ENCODE measurements at regions not wholly inside any gene's neighbourhood (a gene's known extent, or its start where the extent isn't known, plus 50 kb on each side); places are given as distances from the start of the nearest gene placed in this dataset.

- 32 to 58% (median 46%) methylated on average over 6 to 7 of the region's 7 CpGs for WGBS, 5 donors
- peak in 1 of 2 donors; percentile 10 for DNase-seq
- intact Hi-C loops (cut with DNase I; ENCODE audit: low total_unique reads), result no loop called here
- Histone ChIP-seq H3K4me1 (no peaks in the 10 kb centered on the region), H3K9me3 (no peaks in the 10 kb centered on the region), H3K36me3 (no peaks in the 10 kb centered on the region), H3K27ac (no peak overlapping the region), H3K4me3 (no peak overlapping the region), H3K27me3 (no peaks in the 10 kb centered on the region)
- TF ChIP-seq POLR2AphosphoS5 (IDR thresholded peaks at IDR 0.05), result no peak
- TF ChIP-seq POLR2A (IDR thresholded peaks at IDR 0.05), result no peak
- no peak for TF ChIP-seq CTCF (IDR thresholded peaks at IDR 0.05)
- TF ChIP-seq EP300 (IDR thresholded peaks at IDR 0.05), result no peak
Measured at GRCh38 chr20:40218316-40218969, 470.6 kb downstream of the MAFB start.

DNA sequence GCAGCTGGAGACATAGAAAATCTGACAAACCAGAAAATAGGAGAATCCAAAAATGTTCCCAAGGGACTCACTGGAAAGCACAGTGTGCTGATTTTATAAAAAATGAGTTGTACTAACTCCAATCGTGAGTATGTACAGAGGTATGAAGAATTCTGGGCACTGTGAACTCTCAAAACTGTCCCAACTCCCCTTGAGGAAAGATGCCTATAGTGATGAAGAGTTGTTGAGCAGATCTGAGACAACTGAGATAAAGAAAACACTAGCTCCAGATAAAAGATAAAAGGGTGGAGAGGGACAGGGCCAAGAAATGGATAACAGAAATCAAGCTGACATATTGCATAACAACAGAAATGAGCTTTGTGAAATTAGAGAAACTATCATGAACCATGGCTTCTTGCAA is 481.4 kb downstream of the MAFB start:
- DNase-seq, result peak in 1 of 2 donors; percentile 8
- H3K4me1 ChIP-seq, result no peaks in the 10 kb centered on the region
- H3K9me3 ChIP-seq, result no peaks in the 10 kb centered on the region
- intact Hi-C loops (cut with DNase I; ENCODE audit: low total_unique reads), result no loop called here
- TF ChIP-seq POLR2A (IDR thresholded peaks at IDR 0.05), result no peak
- TF ChIP-seq EP300 (IDR thresholded peaks at IDR 0.05), result no peak
- TF ChIP-seq CTCF (IDR thresholded peaks at IDR 0.05), result no peak
- no peak for TF ChIP-seq POLR2AphosphoS5 (IDR thresholded peaks at IDR 0.05)
- H3K4me3 ChIP-seq, result no peak overlapping the region
- H3K27ac ChIP-seq, result no peak overlapping the region
- H3K27me3 ChIP-seq, result no peaks in the 10 kb centered on the region
- no peaks in the 10 kb centered on the region for H3K36me3 ChIP-seq
- 54 to 87% (median 64%) methylated on average over 1 of the region's 1 CpG for WGBS, 5 donors

DNA sequence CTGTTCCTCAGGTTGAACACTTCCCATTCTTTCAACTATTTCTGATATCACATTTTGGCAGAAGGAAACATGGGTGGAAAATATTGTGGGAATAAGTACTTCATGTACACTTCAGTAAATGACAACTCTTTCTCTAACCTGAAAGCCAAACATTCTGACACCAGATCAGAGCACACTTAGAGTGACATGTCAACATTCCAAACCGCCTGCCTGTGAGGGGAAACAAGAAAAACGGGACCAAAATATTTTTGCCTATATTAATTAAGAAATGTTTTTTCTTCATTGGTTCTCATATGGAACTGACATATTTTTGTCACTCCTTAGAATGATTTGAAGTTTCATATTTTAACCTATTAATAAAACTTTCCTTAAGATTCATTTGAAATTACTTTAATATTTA is 483.1 kb downstream of the MAFB start:
- Histone ChIP-seq H3K4me1 (no peaks in the 10 kb centered on the region), H3K4me3 (no peak overlapping the region), H3K27ac (no peak overlapping the region), H3K9me3 (no peaks in the 10 kb centered on the region), H3K36me3 (no peaks in the 10 kb centered on the region), H3K27me3 (no peaks in the 10 kb centered on the region)
- WGBS, 5 donors, result 32 to 53% (median 41%) methylated on average over 2 of the region's 2 CpGs
- intact Hi-C loops (cut with DNase I; ENCODE audit: low total_unique reads), result no loop called here
- TF ChIP-seq POLR2AphosphoS5 (IDR thresholded peaks at IDR 0.05) (no peak), POLR2A (IDR thresholded peaks at IDR 0.05) (no peak), EP300 (IDR thresholded peaks at IDR 0.05) (no peak), CTCF (IDR thresholded peaks at IDR 0.05) (no peak)
- no peak for DNase-seq

- Histone ChIP-seq H3K27ac (no peak overlapping the region), H3K9me3 (no peaks in the 10 kb centered on the region), H3K27me3 (no peaks in the 10 kb centered on the region), H3K4me3 (no peak overlapping the region), H3K4me1 (peaks cover 0 to under 1% (median 0%) of the 10 kb centered on the region in 4 donors), H3K36me3 (no peaks in the 10 kb centered on the region)
- DNase-seq, result no peak
- WGBS, 5 donors, result 40 to 83% (median 68%) methylated on average over 1 of the region's 1 CpG
- no peak for TF ChIP-seq POLR2AphosphoS5 (IDR thresholded peaks at IDR 0.05)
- no peak for TF ChIP-seq EP300 (IDR thresholded peaks at IDR 0.05)
- no peak for TF ChIP-seq CTCF (IDR thresholded peaks at IDR 0.05)
- TF ChIP-seq POLR2A (IDR thresholded peaks at IDR 0.05), result no peak
- intact Hi-C loops (cut with DNase I; ENCODE audit: low total_unique reads), result no loop called here
Measured at GRCh38 chr20:40203032-40203431, 486.0 kb downstream of the MAFB start.

Data from stomach (tissue), 8 donors.